ENCODE measurements at regions not wholly inside any gene's neighbourhood (a gene's known extent, or its start where the extent isn't known, plus 50 kb on each side); places are given as distances from the start of the nearest gene placed in this dataset.

DNA sequence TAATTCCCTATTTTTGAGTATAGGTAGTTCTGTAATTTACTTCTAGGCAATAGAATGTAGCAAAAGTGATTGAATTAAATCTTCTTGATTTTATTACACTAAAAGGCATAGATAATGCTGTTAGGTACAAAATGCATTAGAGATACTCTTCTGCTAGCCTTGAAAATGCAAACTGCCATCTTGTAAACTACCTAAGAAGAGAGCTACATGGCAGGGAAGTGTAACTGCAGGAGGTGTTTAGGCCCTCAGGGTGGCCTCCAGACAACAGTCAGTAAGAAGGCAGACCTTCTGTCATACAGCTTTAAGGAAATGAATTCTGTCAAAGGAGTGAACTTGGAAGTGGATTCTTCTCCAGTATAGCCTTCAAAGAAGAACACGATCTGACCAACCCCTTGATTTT lies 1396.8 kb upstream of the SLC39A10 start:
- H3K36me3 ChIP-seq, result no peaks in the 10 kb centered on the region
- H3K27me3 ChIP-seq (replicated peaks; ENCODE audit: insufficient read depth), result no peaks in the 10 kb centered on the region
- H3K4me3 ChIP-seq, result no peak overlapping the region
- H3K9me3 ChIP-seq, result no peaks in the 10 kb centered on the region
- ATAC-seq (ENCODE audit: insufficient number of reproducible peaks, low FRiP score, low read depth) (no peak), DNase-seq (ENCODE audit: low spot score) (no peak)
- TF ChIP-seq, protein P1, sequence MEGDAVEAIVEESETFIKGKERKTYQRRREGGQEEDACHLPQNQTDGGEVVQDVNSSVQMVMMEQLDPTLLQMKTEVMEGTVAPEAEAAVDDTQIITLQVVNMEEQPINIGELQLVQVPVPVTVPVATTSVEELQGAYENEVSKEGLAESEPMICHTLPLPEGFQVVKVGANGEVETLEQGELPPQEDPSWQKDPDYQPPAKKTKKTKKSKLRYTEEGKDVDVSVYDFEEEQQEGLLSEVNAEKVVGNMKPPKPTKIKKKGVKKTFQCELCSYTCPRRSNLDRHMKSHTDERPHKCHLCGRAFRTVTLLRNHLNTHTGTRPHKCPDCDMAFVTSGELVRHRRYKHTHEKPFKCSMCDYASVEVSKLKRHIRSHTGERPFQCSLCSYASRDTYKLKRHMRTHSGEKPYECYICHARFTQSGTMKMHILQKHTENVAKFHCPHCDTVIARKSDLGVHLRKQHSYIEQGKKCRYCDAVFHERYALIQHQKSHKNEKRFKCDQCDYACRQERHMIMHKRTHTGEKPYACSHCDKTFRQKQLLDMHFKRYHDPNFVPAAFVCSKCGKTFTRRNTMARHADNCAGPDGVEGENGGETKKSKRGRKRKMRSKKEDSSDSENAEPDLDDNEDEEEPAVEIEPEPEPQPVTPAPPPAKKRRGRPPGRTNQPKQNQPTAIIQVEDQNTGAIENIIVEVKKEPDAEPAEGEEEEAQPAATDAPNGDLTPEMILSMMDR (IDR thresholded peaks at IDR 0.05), result no peak
- H3K4me1 ChIP-seq (ENCODE audit: control insufficient read depth in 1 of 2, low read depth in 2 of 2), result no peaks in the 10 kb centered on the region
- H3K27ac ChIP-seq, result no peak overlapping the region

DNA sequence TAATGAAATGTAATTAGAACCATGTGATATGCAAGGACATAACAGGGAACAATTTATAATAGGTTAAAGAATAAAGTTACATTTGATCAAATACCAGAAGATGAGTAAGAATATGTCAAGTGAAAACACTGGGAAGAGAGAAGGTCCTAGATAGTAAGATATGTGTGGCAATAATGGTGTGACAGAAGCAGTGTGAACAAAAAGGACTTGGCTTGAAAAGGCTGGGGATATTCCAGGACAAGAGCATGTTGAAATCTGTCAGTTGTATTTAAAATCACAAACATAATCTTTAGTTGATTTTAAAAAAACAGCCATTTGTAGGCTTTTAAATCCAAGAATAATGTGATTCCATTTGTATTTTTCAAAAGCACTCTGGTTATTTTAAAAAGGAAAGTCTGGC lies 1399.9 kb upstream of the SLC39A10 start:
- Histone ChIP-seq H3K9me3 (no peaks in the 10 kb centered on the region), H3K4me3 (no peak overlapping the region), H3K27ac (no peak overlapping the region), H3K36me3 (no peaks in the 10 kb centered on the region), H3K27me3 (replicated peaks; ENCODE audit: insufficient read depth) (no peaks in the 10 kb centered on the region), H3K4me1 (ENCODE audit: control insufficient read depth in 1 of 2, low read depth in 2 of 2) (no peaks in the 10 kb centered on the region)
- ATAC-seq (ENCODE audit: insufficient number of reproducible peaks, low FRiP score, low read depth) (no peak), DNase-seq (ENCODE audit: low spot score) (no peak)
- TF ChIP-seq, protein P1 (IDR thresholded peaks at IDR 0.05), result no peak

DNA sequence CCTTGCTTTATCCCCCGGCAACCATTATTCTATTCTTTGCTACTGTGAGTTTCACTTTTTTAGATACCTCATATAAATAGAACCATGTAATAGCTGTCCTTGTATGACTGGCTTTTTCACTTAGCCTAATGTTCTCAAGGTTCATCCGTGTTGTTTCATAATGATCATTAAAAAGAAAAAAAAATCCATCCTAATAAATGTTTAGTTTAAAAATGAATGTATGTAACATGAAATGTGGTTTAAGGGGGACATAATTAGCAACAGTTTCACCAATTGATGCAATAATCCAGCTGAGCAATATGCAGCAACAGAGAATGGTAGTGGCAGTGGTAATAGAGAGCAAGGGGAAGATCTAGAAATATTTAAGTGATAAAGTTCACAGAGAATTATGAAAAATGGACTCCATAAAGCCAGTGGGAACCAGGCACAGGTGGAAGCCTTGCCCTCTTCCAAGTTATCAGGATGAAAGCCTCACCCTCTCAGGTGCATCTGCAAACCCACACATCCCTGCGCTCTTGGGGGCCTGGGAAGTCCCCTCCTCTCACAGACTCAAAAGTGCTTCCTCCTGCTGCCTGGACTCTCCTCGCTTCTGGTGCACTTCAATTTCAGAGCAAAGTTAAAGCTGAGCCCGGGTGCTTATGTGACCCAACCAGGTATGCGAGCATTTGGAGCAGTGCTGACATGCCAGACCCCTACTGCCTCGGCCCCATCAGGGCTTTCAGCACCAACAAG lies 1403.3 kb upstream of the SLC39A10 start:
- TF ChIP-seq, protein P1 (IDR thresholded peaks at IDR 0.05), result no peak
- H3K4me3 ChIP-seq, result no peak overlapping the region
- no peaks in the 10 kb centered on the region for H3K4me1 ChIP-seq (ENCODE audit: control insufficient read depth in 1 of 2, low read depth in 2 of 2)
- H3K27ac ChIP-seq, result no peak overlapping the region
- no peak for ATAC-seq (ENCODE audit: insufficient number of reproducible peaks, low FRiP score, low read depth)
- no peaks in the 10 kb centered on the region for H3K36me3 ChIP-seq
- no peaks in the 10 kb centered on the region for H3K27me3 ChIP-seq (replicated peaks; ENCODE audit: insufficient read depth)
- H3K9me3 ChIP-seq, result no peaks in the 10 kb centered on the region
- DNase-seq (ENCODE audit: low spot score), result no peak

DNA sequence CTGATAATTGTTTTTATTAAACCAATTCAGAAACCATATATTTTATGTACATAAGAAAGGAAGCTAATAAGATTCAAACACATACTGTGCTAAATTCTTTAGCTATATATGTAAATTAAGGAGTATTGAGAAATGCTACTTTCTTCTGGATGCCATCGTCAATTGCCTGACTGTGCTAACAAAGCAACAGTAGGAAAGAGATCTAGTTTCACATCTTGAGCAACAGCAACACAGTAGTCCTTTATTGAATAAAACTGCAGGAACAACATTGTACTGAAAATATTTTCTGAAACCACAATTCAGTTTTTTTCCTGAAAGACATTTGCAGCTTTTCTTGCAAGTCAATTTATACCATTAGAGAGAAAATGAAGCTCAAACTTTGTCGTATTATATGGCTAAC lies 1404.9 kb upstream of the SLC39A10 start:
- Histone ChIP-seq H3K4me3 (no peak overlapping the region), H3K4me1 (ENCODE audit: control insufficient read depth in 1 of 2, low read depth in 2 of 2) (no peaks in the 10 kb centered on the region), H3K27me3 (replicated peaks; ENCODE audit: insufficient read depth) (no peaks in the 10 kb centered on the region), H3K36me3 (no peaks in the 10 kb centered on the region), H3K27ac (no peak overlapping the region), H3K9me3 (no peaks in the 10 kb centered on the region)
- ATAC-seq (ENCODE audit: insufficient number of reproducible peaks, low FRiP score, low read depth), result no peak
- DNase-seq (ENCODE audit: low spot score), result no peak
- TF ChIP-seq, protein P1 (IDR thresholded peaks at IDR 0.05), result no peak

- H3K9me3 ChIP-seq, result no peaks in the 10 kb centered on the region
- no peak for ATAC-seq (ENCODE audit: insufficient number of reproducible peaks, low FRiP score, low read depth)
- no peak overlapping the region for H3K27ac ChIP-seq
Observed at GRCh38 chr2:194232600-194232999, 1424.4 kb upstream of the SLC39A10 start.

More at GRCh38 chr2:194232600-194232999, 1424.4 kb upstream of the SLC39A10 start:
- Histone ChIP-seq H3K4me3 (no peak overlapping the region), H3K36me3 (no peaks in the 10 kb centered on the region), H3K27me3 (replicated peaks; ENCODE audit: insufficient read depth) (no peaks in the 10 kb centered on the region), H3K4me1 (ENCODE audit: control insufficient read depth in 1 of 2, low read depth in 2 of 2) (no peaks in the 10 kb centered on the region)
- DNase-seq (ENCODE audit: low spot score), result no peak
- TF ChIP-seq, protein P1 (IDR thresholded peaks at IDR 0.05), result no peak

All from thoracic aorta (tissue), 2 donors.